ENCODE measurements at regions not wholly inside any gene's neighbourhood (a gene's known extent, or its start where the extent isn't known, plus 50 kb on each side); places are given as distances from the start of the nearest gene placed in this dataset.
"Not testable (repeated sequence)": the region's sequence is repeated elsewhere in the genome, so short reads cannot be mapped to it uniquely, and the experiment has no call there.

- Histone ChIP-seq H3K4me3 (no peak overlapping the region), H3K4me1 (peaks cover 0 to 18% (median 6%) of the 10 kb centered on the region in 3 donors), H3K27me3 (no peaks in the 10 kb centered on the region), H3K36me3 (no peaks in the 10 kb centered on the region), H3K9me3 (no peaks in the 10 kb centered on the region), H3K27ac (no peak overlapping the region)
- intact Hi-C loops (cut with DNase I), result no loop called here
- no peak for DNase-seq
- WGBS, 2 donors, result 71 to 90% methylated on average over 2 of the region's 2 CpGs
- TF ChIP-seq POLR2A (IDR thresholded peaks at IDR 0.05), result no peak
- TF ChIP-seq, protein P1, sequence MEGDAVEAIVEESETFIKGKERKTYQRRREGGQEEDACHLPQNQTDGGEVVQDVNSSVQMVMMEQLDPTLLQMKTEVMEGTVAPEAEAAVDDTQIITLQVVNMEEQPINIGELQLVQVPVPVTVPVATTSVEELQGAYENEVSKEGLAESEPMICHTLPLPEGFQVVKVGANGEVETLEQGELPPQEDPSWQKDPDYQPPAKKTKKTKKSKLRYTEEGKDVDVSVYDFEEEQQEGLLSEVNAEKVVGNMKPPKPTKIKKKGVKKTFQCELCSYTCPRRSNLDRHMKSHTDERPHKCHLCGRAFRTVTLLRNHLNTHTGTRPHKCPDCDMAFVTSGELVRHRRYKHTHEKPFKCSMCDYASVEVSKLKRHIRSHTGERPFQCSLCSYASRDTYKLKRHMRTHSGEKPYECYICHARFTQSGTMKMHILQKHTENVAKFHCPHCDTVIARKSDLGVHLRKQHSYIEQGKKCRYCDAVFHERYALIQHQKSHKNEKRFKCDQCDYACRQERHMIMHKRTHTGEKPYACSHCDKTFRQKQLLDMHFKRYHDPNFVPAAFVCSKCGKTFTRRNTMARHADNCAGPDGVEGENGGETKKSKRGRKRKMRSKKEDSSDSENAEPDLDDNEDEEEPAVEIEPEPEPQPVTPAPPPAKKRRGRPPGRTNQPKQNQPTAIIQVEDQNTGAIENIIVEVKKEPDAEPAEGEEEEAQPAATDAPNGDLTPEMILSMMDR (IDR thresholded peaks at IDR 0.05), result no peak
Measured at GRCh38 chr5:116731432-116731831, 156.8 kb upstream of the SEMA6A start.

- Histone ChIP-seq H3K4me3 (no peak overlapping the region), H3K4me1 (peaks cover 0 to 18% (median 6%) of the 10 kb centered on the region in 3 donors), H3K36me3 (no peaks in the 10 kb centered on the region), H3K27me3 (no peaks in the 10 kb centered on the region), H3K9me3 (no peaks in the 10 kb centered on the region), H3K27ac (no peak overlapping the region)
- TF ChIP-seq, protein P1 (IDR thresholded peaks at IDR 0.05), result no peak
- no peak for TF ChIP-seq POLR2A (IDR thresholded peaks at IDR 0.05)
- intact Hi-C loops (cut with DNase I), result no loop called here
- WGBS, 2 donors, result 75 to 81% methylated on average over 5 of the region's 5 CpGs
- no peak for DNase-seq
Measured at GRCh38 chr5:116730706-116731105, 156.1 kb upstream of the SEMA6A start.

DNA sequence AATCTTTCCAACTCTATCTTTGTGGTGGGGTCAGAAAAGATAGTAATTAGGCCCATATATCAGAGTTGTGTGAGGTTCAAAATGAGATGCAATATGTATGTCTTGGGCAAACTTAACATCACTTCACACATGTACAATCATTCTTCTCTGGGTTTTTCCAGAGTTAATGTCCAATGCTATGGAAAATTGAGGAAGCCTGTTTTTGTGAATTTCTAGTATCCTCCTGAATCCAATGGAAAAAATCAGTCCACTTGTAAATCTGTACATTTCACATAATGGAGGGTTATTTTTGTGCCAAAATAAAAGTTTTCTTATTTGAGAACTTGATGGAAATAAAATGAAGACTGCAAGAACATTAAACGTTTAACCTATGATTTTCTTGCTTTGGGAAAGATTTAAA, 155.6 kb upstream of the SEMA6A start:
- TF ChIP-seq, protein P1 (IDR thresholded peaks at IDR 0.05), result no peak
- no peak for TF ChIP-seq POLR2A (IDR thresholded peaks at IDR 0.05)
- no peak for DNase-seq
- intact Hi-C loops (cut with DNase I), result no loop called here
- Histone ChIP-seq H3K4me3 (no peak overlapping the region), H3K27me3 (no peaks in the 10 kb centered on the region), H3K36me3 (no peaks in the 10 kb centered on the region), H3K27ac (no peak overlapping the region), H3K4me1 (peaks cover 0 to 16% (median 6%) of the 10 kb centered on the region in 3 donors), H3K9me3 (no peaks in the 10 kb centered on the region)
- whole genome bisulfite sequencing, 2 donors, result 76 to 78% methylated on average over 1 of the region's 1 CpG

DNA sequence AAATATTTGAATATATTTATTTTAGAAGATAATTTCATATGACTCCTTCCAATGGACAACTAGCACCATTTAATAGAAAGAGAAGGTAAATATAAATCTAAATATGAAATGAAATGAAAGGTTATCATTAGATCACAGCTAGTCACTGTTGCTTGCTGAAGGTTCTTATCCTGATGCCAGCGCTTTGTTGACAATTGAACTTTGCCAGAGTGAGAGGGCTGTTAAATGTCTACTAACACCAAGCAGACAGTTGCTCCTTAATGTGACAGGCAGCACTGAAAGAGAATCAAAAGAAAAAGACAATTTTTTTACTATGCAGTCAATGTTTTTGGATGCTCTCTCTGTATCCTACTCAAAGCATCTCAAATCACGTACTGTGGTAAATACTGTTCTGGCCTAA, 152.6 kb upstream of the SEMA6A start:
- H3K27ac ChIP-seq, result no peak overlapping the region
- TF ChIP-seq, protein P1 (IDR thresholded peaks at IDR 0.05), result no peak
- no peak for TF ChIP-seq POLR2A (IDR thresholded peaks at IDR 0.05)
- DNase-seq, result no peak
- no peaks in the 10 kb centered on the region for H3K36me3 ChIP-seq
- no peaks in the 10 kb centered on the region for H3K4me1 ChIP-seq
- intact Hi-C loops (cut with DNase I), result no loop called here
- no peaks in the 10 kb centered on the region for H3K9me3 ChIP-seq
- WGBS, 2 donors, result 95 to 100% methylated on average over 2 of the region's 2 CpGs
- no peaks in the 10 kb centered on the region for H3K27me3 ChIP-seq
- no peak overlapping the region for H3K4me3 ChIP-seq

GRCh38 chr5:116726180-116726579, 151.6 kb upstream of the SEMA6A start:
- DNase-seq; intact Hi-C loops (cut with DNase I); H3K36me3 ChIP-seq; H3K4me1 ChIP-seq; H3K9me3 ChIP-seq; H3K4me3 ChIP-seq; H3K27me3 ChIP-seq; H3K27ac ChIP-seq: not testable (repeated sequence)
- 92 to 93% methylated on average over 2 of the region's 2 CpGs for WGBS, 2 donors

- no peaks in the 10 kb centered on the region for H3K4me1 ChIP-seq
- TF ChIP-seq, protein P1 (IDR thresholded peaks at IDR 0.05), result no peak
- no peak for TF ChIP-seq POLR2A (IDR thresholded peaks at IDR 0.05)
- H3K4me3 ChIP-seq, result no peak overlapping the region
- H3K27me3 ChIP-seq, result no peaks in the 10 kb centered on the region
- DNase-seq, result no peak
- no peaks in the 10 kb centered on the region for H3K9me3 ChIP-seq
- no peaks in the 10 kb centered on the region for H3K36me3 ChIP-seq
- no peak overlapping the region for H3K27ac ChIP-seq
- intact Hi-C loops (cut with DNase I), result no loop called here
- WGBS, 2 donors, result 94 to 97% methylated on average over 2 of the region's 2 CpGs
Measured at GRCh38 chr5:116724971-116725370, 150.3 kb upstream of the SEMA6A start.
